HL-60 (cell line): ENCODE measurements at regions not wholly inside any gene's neighbourhood (a gene's known extent, or its start where the extent isn't known, plus 50 kb on each side); places are given as distances from the start of the nearest gene placed in this dataset.

Source experiments
- POLR2AphosphoS5 ChIP-seq: IDR thresholded peaks from 2 replicates; pipeline ENCODE4 v1.6.1; 2012; ENCODE audit warnings: low read depth
- TF ChIP-seq, protein P1 (sequence below): IDR thresholded peaks from one replicate; pipeline ENCODE4 v1.5.1; 2011; ENCODE audit warnings: low read length, control low read depth, inconsistent platforms; ENCODE audit not compliant: insufficient read depth
- TF ChIP-seq, protein P2 (sequence below): IDR thresholded peaks from 2 replicates; pipeline ENCODE4 v1.6.1; 2012; ENCODE audit warnings: low read depth; ENCODE audit not compliant: insufficient replicate concordance

GRCh38 chr13:31477961-31478360 is 261.4 kb upstream of the RXFP2 start:
- TF ChIP-seq, protein P1, sequence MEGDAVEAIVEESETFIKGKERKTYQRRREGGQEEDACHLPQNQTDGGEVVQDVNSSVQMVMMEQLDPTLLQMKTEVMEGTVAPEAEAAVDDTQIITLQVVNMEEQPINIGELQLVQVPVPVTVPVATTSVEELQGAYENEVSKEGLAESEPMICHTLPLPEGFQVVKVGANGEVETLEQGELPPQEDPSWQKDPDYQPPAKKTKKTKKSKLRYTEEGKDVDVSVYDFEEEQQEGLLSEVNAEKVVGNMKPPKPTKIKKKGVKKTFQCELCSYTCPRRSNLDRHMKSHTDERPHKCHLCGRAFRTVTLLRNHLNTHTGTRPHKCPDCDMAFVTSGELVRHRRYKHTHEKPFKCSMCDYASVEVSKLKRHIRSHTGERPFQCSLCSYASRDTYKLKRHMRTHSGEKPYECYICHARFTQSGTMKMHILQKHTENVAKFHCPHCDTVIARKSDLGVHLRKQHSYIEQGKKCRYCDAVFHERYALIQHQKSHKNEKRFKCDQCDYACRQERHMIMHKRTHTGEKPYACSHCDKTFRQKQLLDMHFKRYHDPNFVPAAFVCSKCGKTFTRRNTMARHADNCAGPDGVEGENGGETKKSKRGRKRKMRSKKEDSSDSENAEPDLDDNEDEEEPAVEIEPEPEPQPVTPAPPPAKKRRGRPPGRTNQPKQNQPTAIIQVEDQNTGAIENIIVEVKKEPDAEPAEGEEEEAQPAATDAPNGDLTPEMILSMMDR, result no peak
- TF ChIP-seq POLR2AphosphoS5, result no peak
- TF ChIP-seq, protein P2, sequence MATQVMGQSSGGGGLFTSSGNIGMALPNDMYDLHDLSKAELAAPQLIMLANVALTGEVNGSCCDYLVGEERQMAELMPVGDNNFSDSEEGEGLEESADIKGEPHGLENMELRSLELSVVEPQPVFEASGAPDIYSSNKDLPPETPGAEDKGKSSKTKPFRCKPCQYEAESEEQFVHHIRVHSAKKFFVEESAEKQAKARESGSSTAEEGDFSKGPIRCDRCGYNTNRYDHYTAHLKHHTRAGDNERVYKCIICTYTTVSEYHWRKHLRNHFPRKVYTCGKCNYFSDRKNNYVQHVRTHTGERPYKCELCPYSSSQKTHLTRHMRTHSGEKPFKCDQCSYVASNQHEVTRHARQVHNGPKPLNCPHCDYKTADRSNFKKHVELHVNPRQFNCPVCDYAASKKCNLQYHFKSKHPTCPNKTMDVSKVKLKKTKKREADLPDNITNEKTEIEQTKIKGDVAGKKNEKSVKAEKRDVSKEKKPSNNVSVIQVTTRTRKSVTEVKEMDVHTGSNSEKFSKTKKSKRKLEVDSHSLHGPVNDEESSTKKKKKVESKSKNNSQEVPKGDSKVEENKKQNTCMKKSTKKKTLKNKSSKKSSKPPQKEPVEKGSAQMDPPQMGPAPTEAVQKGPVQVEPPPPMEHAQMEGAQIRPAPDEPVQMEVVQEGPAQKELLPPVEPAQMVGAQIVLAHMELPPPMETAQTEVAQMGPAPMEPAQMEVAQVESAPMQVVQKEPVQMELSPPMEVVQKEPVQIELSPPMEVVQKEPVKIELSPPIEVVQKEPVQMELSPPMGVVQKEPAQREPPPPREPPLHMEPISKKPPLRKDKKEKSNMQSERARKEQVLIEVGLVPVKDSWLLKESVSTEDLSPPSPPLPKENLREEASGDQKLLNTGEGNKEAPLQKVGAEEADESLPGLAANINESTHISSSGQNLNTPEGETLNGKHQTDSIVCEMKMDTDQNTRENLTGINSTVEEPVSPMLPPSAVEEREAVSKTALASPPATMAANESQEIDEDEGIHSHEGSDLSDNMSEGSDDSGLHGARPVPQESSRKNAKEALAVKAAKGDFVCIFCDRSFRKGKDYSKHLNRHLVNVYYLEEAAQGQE, result no peak
